GM21723 (cell line): ENCODE measurements at regions not wholly inside any gene's neighbourhood (a gene's known extent, or its start where the extent isn't known, plus 50 kb on each side); places are given as distances from the start of the nearest gene placed in this dataset.

Source experiments
- ATAC-seq: cut with Tn5 transposase; IDR thresholded peaks from one replicate; pipeline ENCODE4 v1.9.1; 2021; ENCODE audit warnings: mild to moderate bottlenecking, moderate library complexity; ENCODE audit not compliant: unreplicated experiment

GRCh38 chr22:49642331-49642730 is 185.3 kb downstream of the BRD1 start:
- ATAC-seq, result no peak

GRCh38 chr22:49641770-49642313 is 185.8 kb downstream of the BRD1 start:
- ATAC-seq, result no peak

GRCh38 chr22:49640366-49641095 is 187.1 kb downstream of the BRD1 start:
- no peak for ATAC-seq

- ATAC-seq, result no peak
Observed at GRCh38 chr22:49639956-49640355, 187.7 kb downstream of the BRD1 start.

GRCh38 chr22:49638788-49639187 is 188.9 kb downstream of the BRD1 start:
- ATAC-seq, result no peak

GRCh38 chr22:49638001-49638400 is 189.7 kb downstream of the BRD1 start:
- no peak for ATAC-seq

GRCh38 chr22:49637255-49637760 is 190.4 kb downstream of the BRD1 start:
- ATAC-seq, result no peak

GRCh38 chr22:49636649-49637048 is 191.0 kb downstream of the BRD1 start:
- ATAC-seq, result no peak

GRCh38 chr22:49636214-49636613 is 191.5 kb downstream of the BRD1 start:
- no peak for ATAC-seq

- ATAC-seq, result no peak
Observed at GRCh38 chr22:49634006-49634772, 193.5 kb downstream of the BRD1 start.

- ATAC-seq, result no peak
Observed at GRCh38 chr22:49633010-49633324, 194.7 kb downstream of the BRD1 start.

GRCh38 chr22:49632199-49633009 is 195.3 kb downstream of the BRD1 start:
- ATAC-seq, result no peak

- no peak for ATAC-seq
Observed at GRCh38 chr22:49630448-49630946, 197.2 kb downstream of the BRD1 start.

- no peak for ATAC-seq
Observed at GRCh38 chr22:49629586-49630447, 197.9 kb downstream of the BRD1 start.

- ATAC-seq, result no peak
Observed at GRCh38 chr22:49629261-49629570, 198.5 kb downstream of the BRD1 start.

- no peak for ATAC-seq
Observed at GRCh38 chr22:49628391-49629260, 199.0 kb downstream of the BRD1 start.

- no peak for ATAC-seq
Observed at GRCh38 chr22:49627217-49628181, 200.2 kb downstream of the BRD1 start.
